ENCODE measurements at regions not wholly inside any gene's neighbourhood (a gene's known extent, or its start where the extent isn't known, plus 50 kb on each side); places are given as distances from the start of the nearest gene placed in this dataset.

GRCh38 chr22:49100316-49100715 lies 727.4 kb downstream of the BRD1 start:
- H3K4me3 ChIP-seq: no peak overlapping the region
- peaks cover 11% of the 10 kb centered on the region for H3K27me3 Mint-ChIP-seq (ENCODE audit: insufficient read depth, low read depth, poor library complexity)
- no peaks in the 10 kb centered on the region for H3K4me1 ChIP-seq (ENCODE audit: insufficient read depth)
- H3K4me2 ChIP-seq: no peak overlapping the region
- no peak for TF ChIP-seq ETS1 (IDR thresholded peaks at IDR 0.05)
- TF ChIP-seq ZNF331 (CRISPR knock-in tag; IDR thresholded peaks at IDR 0.05; ENCODE audit: low read depth): no peak
- no peak for TF ChIP-seq CTCF (conservative IDR thresholded peaks at IDR 0.05; ENCODE audit: low read depth in 2 of 2)
- TF ChIP-seq REST (IDR thresholded peaks at IDR 0.05; ENCODE audit: unreplicated experiment): no peak
- H3F3A ChIP-seq (replicated peaks; ENCODE audit: low read depth): no peaks in the 10 kb centered on the region
- no peaks in the 10 kb centered on the region for H4K20me1 ChIP-seq (replicated peaks; ENCODE audit: insufficient read depth)
- no peak overlapping the region for H3K27ac ChIP-seq (ENCODE audit: low read depth)
- H3K27ac Mint-ChIP-seq: no peak overlapping the region
- H3K36me3 ChIP-seq (ENCODE audit: insufficient read depth): peaks cover 4% of the 10 kb centered on the region; the same call in 1 of the 2 replicates
- DNase-seq (ENCODE audit: low spot score) (no peak), ATAC-seq (no peak)
- H3K9me2 ChIP-seq (ENCODE audit: insufficient read depth): no peaks in the 10 kb centered on the region
- H3K4me3 Mint-ChIP-seq: no peak overlapping the region
- H3K9me3 Mint-ChIP-seq: no peaks in the 10 kb centered on the region
- H3K36me3 Mint-ChIP-seq (ENCODE audit: low read depth): no peaks in the 10 kb centered on the region; the same call in 2 of the 3 replicates
- H3K79me2 ChIP-seq (replicated peaks; ENCODE audit: insufficient read depth): no peaks in the 10 kb centered on the region
- H3K27me3 ChIP-seq (ENCODE audit: insufficient read depth): no peaks in the 10 kb centered on the region
- H3K4me1 Mint-ChIP-seq: peaks cover 7% of the 10 kb centered on the region; the same call in 2 of the 3 replicates
- H2AFZ ChIP-seq: no peak overlapping the region

- H3F3A ChIP-seq (replicated peaks; ENCODE audit: low read depth): no peaks in the 10 kb centered on the region
- Mint-ChIP-seq H3K4me1 (peaks cover 7% of the 10 kb centered on the region; the same call in 2 of the 3 replicates), H3K27me3 (ENCODE audit: insufficient read depth, low read depth, poor library complexity) (peaks cover 11% of the 10 kb centered on the region), H3K4me3 (no peak overlapping the region), H3K27ac (no peak overlapping the region), H3K9me3 (no peaks in the 10 kb centered on the region), H3K36me3 (ENCODE audit: low read depth) (no peaks in the 10 kb centered on the region; the same call in 2 of the 3 replicates)
- no peak for ATAC-seq
- no peak overlapping the region for H3K4me2 ChIP-seq
- H3K27ac ChIP-seq (ENCODE audit: low read depth): no peak overlapping the region
- H3K79me2 ChIP-seq (replicated peaks; ENCODE audit: insufficient read depth): no peaks in the 10 kb centered on the region
- no peaks in the 10 kb centered on the region for H4K20me1 ChIP-seq (replicated peaks; ENCODE audit: insufficient read depth)
- no peaks in the 10 kb centered on the region for H3K4me1 ChIP-seq (ENCODE audit: insufficient read depth)
- no peak for DNase-seq (ENCODE audit: low spot score)
- H3K36me3 ChIP-seq (ENCODE audit: insufficient read depth): peaks cover 4% of the 10 kb centered on the region; the same call in 1 of the 2 replicates
- no peaks in the 10 kb centered on the region for H3K9me2 ChIP-seq (ENCODE audit: insufficient read depth)
- no peaks in the 10 kb centered on the region for H3K27me3 ChIP-seq (ENCODE audit: insufficient read depth)
- H3K4me3 ChIP-seq: no peak overlapping the region
- H2AFZ ChIP-seq: no peak overlapping the region
- TF ChIP-seq REST (IDR thresholded peaks at IDR 0.05; ENCODE audit: unreplicated experiment) (no peak), EZH2 (IDR thresholded peaks at IDR 0.05; ENCODE audit: low read depth, unreplicated experiment) (no peak)
Measured at GRCh38 chr22:49099496-49100124, 728.1 kb downstream of the BRD1 start.

Measured in GM23338 (cell line).